ENCODE measurements at regions not wholly inside any gene's neighbourhood (a gene's known extent, or its start where the extent isn't known, plus 50 kb on each side); places are given as distances from the start of the nearest gene placed in this dataset.

DNA sequence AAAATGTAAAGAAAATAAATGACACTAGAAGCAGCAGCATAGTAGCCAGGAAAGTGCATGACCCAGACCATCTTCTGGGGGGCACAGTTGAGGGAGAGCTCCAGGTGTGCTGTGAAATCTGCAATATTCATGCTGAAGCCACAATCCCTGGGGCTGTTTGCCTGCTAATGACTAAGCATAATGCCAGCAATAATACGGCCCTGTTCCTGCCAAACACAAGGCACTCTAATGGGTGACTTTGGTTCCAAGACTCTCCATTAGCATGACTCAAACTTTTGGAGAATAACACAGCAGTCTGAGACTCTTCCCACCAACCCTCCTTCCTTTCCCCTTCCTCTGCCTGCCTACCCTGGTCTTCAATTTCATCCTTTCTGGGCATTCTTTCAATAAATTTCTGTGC is 77.9 kb upstream of the DOCK10 start:
- H4K8ac ChIP-seq (replicated peaks; ENCODE audit: insufficient read length, low read depth, low read length): no peak overlapping the region
- no peaks in the 10 kb centered on the region for H3K27me3 Mint-ChIP-seq (ENCODE audit: low read depth)

More for the DNA sequence above, 77.9 kb upstream of the DOCK10 start:
- Histone ChIP-seq H3K23me2 (ENCODE audit: insufficient read length, low read depth, low read length, poor library complexity, severe bottlenecking) (no peaks in the 10 kb centered on the region), H3K4me2 (ENCODE audit: insufficient read depth, insufficient read length, low read length) (no peak overlapping the region), H3T11ph (ENCODE audit: low read length) (no peak overlapping the region), H3K79me2 (ENCODE audit: insufficient read depth, low read length) (no peaks in the 10 kb centered on the region), H2BK5ac (ENCODE audit: insufficient read length, low read length) (peak overlapping the region; percentile 12), H3K4me1 (ENCODE audit: insufficient read depth, low read length) (peaks cover 3% of the 10 kb centered on the region; the same call in 1 of the 2 replicates), H3K4ac (ENCODE audit: low read depth, low read length) (no peak overlapping the region), H3K56ac (ENCODE audit: insufficient read length, low read depth, low read length) (no peak overlapping the region), H4K5ac (ENCODE audit: insufficient read length, low read depth, low read length) (no peak overlapping the region), H3K23ac (ENCODE audit: insufficient read length, low read depth, low read length) (no peak overlapping the region), H4K20me1 (ENCODE audit: control insufficient read depth, insufficient read depth, insufficient read length) (no peaks in the 10 kb centered on the region), H2BK12ac (ENCODE audit: insufficient read length, low read depth, low read length) (no peak overlapping the region), H3K9ac (ENCODE audit: extremely low read depth, insufficient read length, low read length) (no peak overlapping the region), H2BK120ac (ENCODE audit: low read depth, low read length, poor library complexity, severe bottlenecking) (no peak overlapping the region), H2AFZ (ENCODE audit: low read length) (no peak overlapping the region), H2AK5ac (ENCODE audit: insufficient read length, low read length) (no peak overlapping the region), H4K91ac (ENCODE audit: insufficient read length, low read depth, low read length) (no peak overlapping the region), H2BK15ac (ENCODE audit: low read depth, low read length) (no peak overlapping the region), H3K14ac (ENCODE audit: insufficient read depth, low read length) (no peak overlapping the region), H2BK20ac (ENCODE audit: low read depth, low read length, poor library complexity, severe bottlenecking) (no peak overlapping the region), H3K27ac (ENCODE audit: insufficient read length, low read depth, low read length) (no peak overlapping the region), H3K27me3 (ENCODE audit: insufficient read depth, low read length) (no peaks in the 10 kb centered on the region), H3K9me3 (ENCODE audit: control insufficient read depth, low read depth, low read length) (no peaks in the 10 kb centered on the region), H3K18ac (ENCODE audit: insufficient read length, low read depth, low read length) (no peak overlapping the region), H3K79me1 (ENCODE audit: insufficient read depth, low read depth, low read length, poor library complexity, severe bottlenecking) (no peaks in the 10 kb centered on the region)
- Mint-ChIP-seq H3K4me1 (peaks cover 10 to 11% of the 10 kb centered on the region in 2 experiments), H3K36me3 (ENCODE audit: insufficient read depth in 1 of 3, low read depth in 3 of 3) (no peaks in the 10 kb centered on the region), H3K27ac (peak overlapping the region in 1 of 3 experiments; percentile 19; a peak in 2 of 7 replicates), H3K9me3 (no peaks in the 10 kb centered on the region; a peak in 1 of 5 replicates), H3K4me3 (no peak overlapping the region)
- WGBS (ENCODE audit: extremely low coverage, insufficient read length, low lambda C conversion rate): no CpG with 5 or more reads among the region's 1 CpG
- TF ChIP-seq, protein P1, sequence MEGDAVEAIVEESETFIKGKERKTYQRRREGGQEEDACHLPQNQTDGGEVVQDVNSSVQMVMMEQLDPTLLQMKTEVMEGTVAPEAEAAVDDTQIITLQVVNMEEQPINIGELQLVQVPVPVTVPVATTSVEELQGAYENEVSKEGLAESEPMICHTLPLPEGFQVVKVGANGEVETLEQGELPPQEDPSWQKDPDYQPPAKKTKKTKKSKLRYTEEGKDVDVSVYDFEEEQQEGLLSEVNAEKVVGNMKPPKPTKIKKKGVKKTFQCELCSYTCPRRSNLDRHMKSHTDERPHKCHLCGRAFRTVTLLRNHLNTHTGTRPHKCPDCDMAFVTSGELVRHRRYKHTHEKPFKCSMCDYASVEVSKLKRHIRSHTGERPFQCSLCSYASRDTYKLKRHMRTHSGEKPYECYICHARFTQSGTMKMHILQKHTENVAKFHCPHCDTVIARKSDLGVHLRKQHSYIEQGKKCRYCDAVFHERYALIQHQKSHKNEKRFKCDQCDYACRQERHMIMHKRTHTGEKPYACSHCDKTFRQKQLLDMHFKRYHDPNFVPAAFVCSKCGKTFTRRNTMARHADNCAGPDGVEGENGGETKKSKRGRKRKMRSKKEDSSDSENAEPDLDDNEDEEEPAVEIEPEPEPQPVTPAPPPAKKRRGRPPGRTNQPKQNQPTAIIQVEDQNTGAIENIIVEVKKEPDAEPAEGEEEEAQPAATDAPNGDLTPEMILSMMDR (conservative IDR thresholded peaks at IDR 0.05): no peak
- no peak for DNase-seq
